ENCODE measurements at regions not wholly inside any gene's neighbourhood (a gene's known extent, or its start where the extent isn't known, plus 50 kb on each side); places are given as distances from the start of the nearest gene placed in this dataset.
"Not testable (repeated sequence)": the region's sequence is repeated elsewhere in the genome, so short reads cannot be mapped to it uniquely, and the experiment has no call there.

GRCh38 chr6:50358113-50358512 lies 308.4 kb upstream of the DEFB112 start:
- DNase-seq = no peak

DNA sequence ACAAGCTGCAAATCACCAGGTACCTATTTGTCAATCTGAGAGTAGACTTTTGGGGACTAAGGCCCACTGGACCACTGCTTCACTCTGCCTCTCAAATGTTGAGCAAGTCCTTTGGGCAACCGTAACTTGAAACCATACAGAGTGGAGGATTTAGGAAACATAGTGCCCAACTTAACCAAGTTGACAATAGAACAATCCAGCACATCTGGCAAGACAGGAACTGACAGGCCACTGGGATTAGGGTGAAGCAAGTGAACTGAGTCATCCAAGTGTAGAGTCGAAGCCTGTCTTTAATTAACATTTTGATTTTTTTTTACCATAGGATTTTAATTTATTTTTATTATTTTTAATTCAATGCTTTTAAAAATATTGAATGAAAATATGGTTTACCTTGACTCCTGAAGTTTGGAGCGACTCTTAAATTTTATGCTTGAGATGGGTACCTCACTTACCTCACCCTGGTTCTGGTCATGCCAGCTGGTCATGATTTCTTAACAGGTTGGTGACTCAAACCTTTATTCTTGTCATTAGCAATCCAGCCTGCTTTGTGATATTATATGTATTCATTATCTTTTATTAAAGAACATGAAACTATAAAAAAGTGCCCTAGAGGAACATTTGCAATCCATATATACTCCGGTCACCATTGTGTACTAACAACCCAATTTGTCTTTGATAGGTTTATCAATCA lies 312.1 kb upstream of the DEFB112 start:
- no peak for DNase-seq

DNA sequence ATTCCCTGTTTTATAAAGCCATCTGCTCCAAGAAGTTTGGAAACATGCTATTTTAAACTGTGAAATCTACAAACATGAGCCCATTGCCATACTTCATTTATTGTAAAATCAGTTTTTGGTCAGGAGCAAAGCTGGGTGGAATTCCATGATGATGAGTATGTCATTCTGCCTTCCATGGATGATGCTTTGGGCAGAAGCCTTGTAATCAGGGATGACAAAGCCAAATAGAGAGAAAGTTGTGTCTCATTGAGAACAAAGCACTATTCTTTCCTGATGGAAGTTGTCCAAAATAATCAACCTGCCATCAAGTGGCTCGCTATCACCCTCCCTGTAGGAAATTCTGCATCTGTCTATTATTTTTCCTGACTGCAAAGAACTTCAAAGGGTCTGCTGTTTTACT lies 313.0 kb upstream of the DEFB112 start:
- DNase-seq = no peak

DNA sequence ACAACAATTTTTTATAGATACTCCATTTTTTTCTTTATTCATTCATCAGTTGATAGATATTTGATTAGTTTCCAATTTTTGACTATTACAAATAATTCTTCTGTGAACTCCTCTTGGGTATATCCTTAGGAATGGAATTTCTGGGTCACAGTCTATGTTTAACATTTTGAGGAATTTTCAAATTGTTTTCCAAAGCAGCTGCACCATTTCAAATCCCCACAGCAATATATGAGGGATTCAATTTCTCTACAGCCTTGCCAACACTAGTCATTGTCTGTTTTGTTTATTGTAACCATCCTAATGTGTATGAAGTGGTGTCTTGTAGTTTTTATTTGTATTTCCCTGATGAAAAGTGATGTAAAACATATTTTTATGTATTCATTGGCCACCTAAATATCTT lies 320.3 kb upstream of the DEFB112 start:
- no peak for DNase-seq

GRCh38 chr6:50380406-50381098 lies 330.8 kb upstream of the DEFB112 start:
- no peak for DNase-seq

GRCh38 chr6:50381099-50381415 lies 331.3 kb upstream of the DEFB112 start:
- DNase-seq = no peak

GRCh38 chr6:50390416-50390815 lies 322.9 kb upstream of the TFAP2D start:
- no peak for DNase-seq

DNA sequence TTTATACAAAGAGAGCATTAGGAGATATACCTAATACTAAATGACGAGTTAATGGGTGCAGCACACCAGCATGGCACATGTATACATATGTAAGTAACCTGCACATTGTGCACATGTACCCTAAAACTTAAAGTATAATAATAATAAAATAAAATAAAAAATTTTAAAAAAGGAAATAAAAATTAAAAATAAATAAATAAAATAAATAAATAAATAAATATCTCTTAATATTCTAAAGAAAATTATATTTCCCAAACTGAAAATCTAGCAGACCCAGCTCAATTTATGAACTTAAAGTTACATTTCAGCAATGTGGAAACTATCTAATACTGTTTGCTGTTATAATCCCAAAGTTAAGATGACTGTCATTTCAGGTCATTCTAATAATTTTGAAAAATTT lies 319.2 kb upstream of the TFAP2D start:
- DNase-seq = not testable (repeated sequence)

DNA sequence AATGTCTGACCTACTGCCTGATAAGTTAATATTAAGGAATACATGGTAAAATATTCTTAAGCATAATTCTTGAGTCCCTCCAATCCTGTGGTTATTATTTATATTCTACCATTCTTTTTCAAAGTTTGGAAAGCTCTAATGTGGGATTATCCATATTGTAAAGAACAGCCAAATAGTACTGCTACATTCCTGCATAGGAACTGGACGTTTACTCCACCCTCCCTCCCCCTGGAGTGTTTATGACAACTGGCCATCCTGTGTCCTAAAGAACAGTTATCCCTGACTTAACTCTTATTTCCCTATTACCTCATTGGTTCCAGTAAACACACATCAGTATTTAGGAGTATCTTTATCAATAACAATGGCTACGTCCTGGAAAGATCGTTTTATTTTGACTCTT lies 308.7 kb upstream of the TFAP2D start:
- no peak for DNase-seq

DNA sequence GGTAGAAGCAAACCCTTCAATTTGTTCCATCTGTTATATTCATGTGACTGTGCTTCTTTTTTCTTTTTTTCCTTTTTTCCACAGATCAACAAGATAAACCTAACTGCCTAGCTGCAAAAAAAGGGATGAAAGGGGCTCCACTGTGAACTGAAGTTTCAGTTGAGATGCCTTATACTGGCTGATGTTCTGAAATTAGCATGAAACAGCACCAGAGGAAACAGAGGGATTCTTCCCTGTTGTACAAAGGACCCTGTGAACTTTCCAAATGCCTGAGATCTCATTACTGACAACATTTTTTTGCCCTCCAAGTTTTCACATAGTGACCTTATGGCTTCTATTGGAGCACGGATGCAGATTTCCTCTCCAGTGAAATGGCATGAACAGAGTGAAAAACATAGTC lies 302.7 kb upstream of the TFAP2D start:
- DNase-seq = no peak

DNA sequence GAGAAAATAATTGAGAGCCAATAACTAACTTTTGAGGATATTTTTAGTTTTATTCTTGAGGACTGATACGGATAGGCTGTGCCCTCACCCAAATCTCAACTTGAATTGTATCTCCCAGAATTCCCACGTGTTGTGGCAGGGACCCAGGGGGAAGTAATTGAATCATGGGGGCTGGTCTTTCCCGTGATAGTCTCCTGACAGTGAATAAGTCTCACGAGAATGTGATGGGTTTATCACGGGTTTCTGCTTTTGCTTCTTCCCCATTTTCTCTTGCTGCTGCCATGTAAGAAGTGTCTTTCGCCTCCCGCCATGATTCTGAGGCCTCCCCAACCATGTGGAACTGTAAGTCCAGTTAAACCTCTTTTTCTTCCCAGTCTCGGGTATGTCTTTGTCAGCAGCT lies 292.3 kb upstream of the TFAP2D start:
- not testable (repeated sequence) for DNase-seq

GRCh38 chr6:50427267-50427666 lies 286.1 kb upstream of the TFAP2D start:
- DNase-seq = no peak

DNA sequence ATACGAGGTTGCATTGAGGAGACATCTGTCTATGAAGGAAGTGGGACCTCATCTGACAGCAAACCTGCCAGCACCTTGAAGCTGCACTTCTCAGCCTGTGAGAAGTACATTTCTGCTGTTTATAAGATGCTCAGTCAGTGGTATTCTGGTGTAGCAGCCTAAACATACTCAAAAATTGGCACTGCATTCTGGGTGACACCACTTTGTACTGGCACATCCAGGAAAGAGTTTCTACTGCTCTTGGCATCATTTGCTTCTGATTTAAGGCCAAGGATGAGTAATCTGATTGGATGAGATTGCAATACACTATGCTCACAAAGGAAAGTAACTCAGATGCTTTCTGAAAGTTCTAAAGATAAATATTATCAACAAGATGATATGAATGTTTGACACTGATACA lies 275.4 kb upstream of the TFAP2D start:
- DNase-seq = no peak

- DNase-seq = no peak
Observed at GRCh38 chr6:50442531-50443040, 270.7 kb upstream of the TFAP2D start.

DNA sequence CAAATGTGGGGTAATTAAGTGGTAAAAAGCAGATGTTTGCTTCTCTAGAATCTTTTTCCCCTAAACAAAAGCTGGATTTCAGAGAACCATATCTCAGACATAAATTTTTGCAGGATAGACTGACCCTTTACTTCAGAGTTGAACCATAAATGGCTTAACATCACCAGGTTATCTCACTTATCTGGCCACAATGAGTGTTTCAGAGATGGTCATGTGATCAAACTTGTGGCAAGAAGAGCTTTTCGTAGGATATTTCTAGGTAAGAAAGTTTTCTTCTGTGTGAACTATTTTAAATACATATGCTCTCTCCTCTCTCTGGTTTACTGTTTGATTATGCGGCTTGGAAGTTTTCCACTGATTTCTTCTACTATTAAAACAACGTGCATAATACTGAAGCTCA lies 270.2 kb upstream of the TFAP2D start:
- DNase-seq = no peak

- DNase-seq = no peak
Observed at GRCh38 chr6:50449128-50449527, 264.2 kb upstream of the TFAP2D start.

- DNase-seq = no peak
Observed at GRCh38 chr6:50451826-50452400, 261.4 kb upstream of the TFAP2D start.

GRCh38 chr6:50455029-50455428 lies 258.3 kb upstream of the TFAP2D start:
- no peak for DNase-seq

DNA sequence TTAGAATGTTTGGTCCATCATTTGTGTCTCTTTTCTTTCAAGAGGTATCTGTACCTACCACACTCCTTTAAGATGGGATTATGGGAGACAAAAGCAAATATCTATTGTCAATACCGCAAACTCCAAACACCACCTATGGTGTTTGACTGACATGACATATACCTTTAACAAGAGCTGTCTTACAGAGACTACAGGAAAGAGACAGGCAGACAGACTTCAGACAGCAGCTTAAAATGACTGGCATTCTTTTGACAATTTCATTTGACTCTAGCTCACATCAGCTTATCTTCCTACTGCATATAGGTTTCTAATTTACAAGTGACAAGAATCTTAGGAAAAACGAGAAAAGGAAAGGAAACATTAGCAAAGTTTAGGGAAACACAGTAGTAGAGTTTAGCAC lies 256.0 kb upstream of the TFAP2D start:
- DNase-seq = no peak

DNA sequence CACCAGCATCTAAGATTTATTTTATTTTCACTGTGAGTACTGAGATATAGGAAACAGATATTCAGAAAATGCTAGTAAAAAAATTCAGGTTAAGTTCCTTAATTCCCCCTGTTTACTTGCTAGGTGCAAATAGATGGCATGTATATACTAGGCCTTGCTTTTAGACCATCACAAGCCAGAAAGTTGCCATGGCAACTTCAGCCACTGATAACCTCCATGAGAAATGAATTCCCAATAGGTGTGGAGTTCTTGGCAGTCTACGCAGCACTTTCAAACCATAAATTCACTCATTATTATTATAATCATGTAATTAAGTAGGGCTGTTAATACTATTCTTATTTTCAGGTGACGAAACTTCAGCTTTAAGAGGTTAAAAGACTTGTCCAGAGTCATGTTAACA lies 251.6 kb upstream of the TFAP2D start:
- no peak for DNase-seq

- DNase-seq = no peak
Observed at GRCh38 chr6:50463931-50464330, 249.4 kb upstream of the TFAP2D start.

GRCh38 chr6:50467931-50468330 lies 245.4 kb upstream of the TFAP2D start:
- no peak for DNase-seq

- no peak for DNase-seq
Observed at GRCh38 chr6:50471041-50471440, 242.3 kb upstream of the TFAP2D start.

- no peak for DNase-seq
Observed at GRCh38 chr6:50510361-50510760, 203.0 kb upstream of the TFAP2D start.

Data from inflammatory macrophage treated with lipopolysaccharide for 4 hours (primary cell).